T-helper 1 cell (primary cell): ENCODE measurements at regions not wholly inside any gene's neighbourhood (a gene's known extent, or its start where the extent isn't known, plus 50 kb on each side); places are given as distances from the start of the nearest gene placed in this dataset.
"Not testable (repeated sequence)": the region's sequence is repeated elsewhere in the genome, so short reads cannot be mapped to it uniquely, and the experiment has no call there.

Experiments
- DNase-seq, 5 donors: peaks; one replicate each; pipeline ENCODE4 v3.0.0-alpha.2; 2012 to 2020

- DNase-seq: not testable (repeated sequence)
Observed at GRCh38 chr5:101627770-101628169, 668.3 kb downstream of the SLCO4C1 start.

GRCh38 chr5:101626572-101626971 lies 669.5 kb downstream of the SLCO4C1 start:
- no peak for DNase-seq

GRCh38 chr5:101611039-101611438 lies 685.0 kb downstream of the SLCO4C1 start:
- no peak for DNase-seq

- DNase-seq: no peak
Observed at GRCh38 chr5:101608322-101608721, 687.8 kb downstream of the SLCO4C1 start.

- no peak for DNase-seq
Observed at GRCh38 chr5:101605700-101606099, 690.4 kb downstream of the SLCO4C1 start.

- DNase-seq: no peak
Observed at GRCh38 chr5:101600614-101601013, 695.5 kb downstream of the SLCO4C1 start.

- DNase-seq: no peak
Observed at GRCh38 chr5:101590384-101590783, 687.3 kb upstream of the ST8SIA4 start.

- DNase-seq: no peak
Observed at GRCh38 chr5:101585366-101585765, 682.3 kb upstream of the ST8SIA4 start.

GRCh38 chr5:101580591-101580990 lies 677.5 kb upstream of the ST8SIA4 start:
- no peak for DNase-seq

- no peak for DNase-seq
Observed at GRCh38 chr5:101574017-101574416, 670.9 kb upstream of the ST8SIA4 start.

- DNase-seq: no peak
Observed at GRCh38 chr5:101561018-101561417, 657.9 kb upstream of the ST8SIA4 start.

- DNase-seq: no peak
Observed at GRCh38 chr5:101543780-101544179, 640.7 kb upstream of the ST8SIA4 start.

- no peak for DNase-seq
Observed at GRCh38 chr5:101539315-101539714, 636.2 kb upstream of the ST8SIA4 start.

GRCh38 chr5:101535626-101536025 lies 632.5 kb upstream of the ST8SIA4 start:
- DNase-seq: no peak

GRCh38 chr5:101534491-101535110 lies 631.5 kb upstream of the ST8SIA4 start:
- no peak for DNase-seq

- no peak for DNase-seq
Observed at GRCh38 chr5:101532430-101532829, 629.3 kb upstream of the ST8SIA4 start.

- no peak for DNase-seq
Observed at GRCh38 chr5:101531026-101531425, 627.9 kb upstream of the ST8SIA4 start.

- not testable (repeated sequence) for DNase-seq
Observed at GRCh38 chr5:101529094-101529493, 626.0 kb upstream of the ST8SIA4 start.

GRCh38 chr5:101520417-101520816 lies 617.3 kb upstream of the ST8SIA4 start:
- DNase-seq: no peak

GRCh38 chr5:101517795-101518194 lies 614.7 kb upstream of the ST8SIA4 start:
- no peak for DNase-seq

- DNase-seq: no peak
Observed at GRCh38 chr5:101515721-101516120, 612.6 kb upstream of the ST8SIA4 start.

- no peak for DNase-seq
Observed at GRCh38 chr5:101505891-101506570, 602.9 kb upstream of the ST8SIA4 start.

- DNase-seq: no peak
Observed at GRCh38 chr5:101482931-101483330, 579.8 kb upstream of the ST8SIA4 start.

GRCh38 chr5:101473483-101473882 lies 570.4 kb upstream of the ST8SIA4 start:
- no peak for DNase-seq

- DNase-seq: no peak
Observed at GRCh38 chr5:101461455-101461854, 558.4 kb upstream of the ST8SIA4 start.
